ENCODE measurements at regions not wholly inside any gene's neighbourhood (a gene's known extent, or its start where the extent isn't known, plus 50 kb on each side); places are given as distances from the start of the nearest gene placed in this dataset.
A peak's percentile ranks its signal among the peaks of the same experiment; 100 is the strongest.

DNA sequence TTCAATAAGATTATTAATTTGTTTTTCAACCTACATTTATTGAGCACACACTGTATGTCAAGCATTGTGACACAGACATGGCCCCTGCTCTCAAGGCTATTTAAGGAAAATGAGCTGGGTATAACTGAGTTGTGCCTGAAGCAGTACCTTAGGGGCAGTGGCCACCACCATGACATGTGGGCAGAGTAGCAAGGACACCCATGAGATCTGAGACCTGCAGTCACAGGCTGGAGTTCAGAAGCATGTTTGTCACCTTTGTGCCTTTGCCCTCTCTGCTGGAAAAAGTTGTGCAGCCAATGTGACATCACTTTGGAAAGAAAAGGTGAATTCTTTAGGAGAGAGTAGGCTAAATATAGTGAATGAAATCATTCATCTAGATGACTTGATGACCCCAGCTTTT, 501.3 kb downstream of the BCOR start:
- no peaks in the 10 kb centered on the region for H4K20me1 ChIP-seq (ENCODE audit: control insufficient read depth, extremely low read depth, insufficient read depth, low read length)
- no peak for DNase-seq (ENCODE audit: low read depth, low spot score)
- H3K27me3 ChIP-seq (ENCODE audit: control insufficient read depth, extremely low read depth, insufficient read depth, low read length) = peaks cover 3% of the 10 kb centered on the region
- TF ChIP-seq EZH2 (IDR thresholded peaks at IDR 0.05; ENCODE audit: low read length) = no peak
- TF ChIP-seq, protein P1, sequence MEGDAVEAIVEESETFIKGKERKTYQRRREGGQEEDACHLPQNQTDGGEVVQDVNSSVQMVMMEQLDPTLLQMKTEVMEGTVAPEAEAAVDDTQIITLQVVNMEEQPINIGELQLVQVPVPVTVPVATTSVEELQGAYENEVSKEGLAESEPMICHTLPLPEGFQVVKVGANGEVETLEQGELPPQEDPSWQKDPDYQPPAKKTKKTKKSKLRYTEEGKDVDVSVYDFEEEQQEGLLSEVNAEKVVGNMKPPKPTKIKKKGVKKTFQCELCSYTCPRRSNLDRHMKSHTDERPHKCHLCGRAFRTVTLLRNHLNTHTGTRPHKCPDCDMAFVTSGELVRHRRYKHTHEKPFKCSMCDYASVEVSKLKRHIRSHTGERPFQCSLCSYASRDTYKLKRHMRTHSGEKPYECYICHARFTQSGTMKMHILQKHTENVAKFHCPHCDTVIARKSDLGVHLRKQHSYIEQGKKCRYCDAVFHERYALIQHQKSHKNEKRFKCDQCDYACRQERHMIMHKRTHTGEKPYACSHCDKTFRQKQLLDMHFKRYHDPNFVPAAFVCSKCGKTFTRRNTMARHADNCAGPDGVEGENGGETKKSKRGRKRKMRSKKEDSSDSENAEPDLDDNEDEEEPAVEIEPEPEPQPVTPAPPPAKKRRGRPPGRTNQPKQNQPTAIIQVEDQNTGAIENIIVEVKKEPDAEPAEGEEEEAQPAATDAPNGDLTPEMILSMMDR (optimal IDR thresholded peaks at IDR 0.05 in 1 of 3, IDR thresholded peaks at IDR 0.05 in 1 of 3, conservative IDR thresholded peaks at IDR 0.05 in 1 of 3; ENCODE audit: extremely low read depth in 1 of 3, insufficient read depth in 2 of 3, low read length in 3 of 3) = no peak
- no peaks in the 10 kb centered on the region for H3K36me3 ChIP-seq (ENCODE audit: control insufficient read depth in 2 of 2, extremely low read depth in 1 of 2, insufficient read depth in 2 of 2, low read length in 2 of 2)
- H3K9me3 ChIP-seq (ENCODE audit: control insufficient read depth, low read depth, low read length) = no peaks in the 10 kb centered on the region
- no peaks in the 10 kb centered on the region for H3K9me1 ChIP-seq (ENCODE audit: control insufficient read depth, extremely low read depth, insufficient read depth, low read length)
- no peaks in the 10 kb centered on the region for H3K4me1 ChIP-seq (ENCODE audit: control insufficient read depth, extremely low read depth, insufficient read depth, low read length)
- no peaks in the 10 kb centered on the region for H3K79me2 ChIP-seq (ENCODE audit: control insufficient read depth, insufficient read depth, low read length)
- H3K4me3 ChIP-seq (ENCODE audit: control insufficient read depth in 2 of 3, extremely low read depth in 1 of 3, insufficient read depth in 2 of 3, low read depth in 1 of 3, low read length in 3 of 3) = no peak overlapping the region
- no peak for FAIRE-seq
- H3K4me2 ChIP-seq (ENCODE audit: control insufficient read depth, extremely low read depth, insufficient read depth, low read depth, low read length) = no peak overlapping the region
- dilution Hi-C loops (cut with MboI; ENCODE audit: extremely low pct_ligation_motif_present, low sequenced_read_pairs) = no loop called here
- no peak overlapping the region for H3K9ac ChIP-seq (ENCODE audit: control insufficient read depth, extremely low read depth, insufficient read depth, low read length)
- no peak overlapping the region for H2AFZ ChIP-seq (ENCODE audit: control insufficient read depth, low read length)
- H3K27ac ChIP-seq (ENCODE audit: control insufficient read depth, insufficient read depth, low read length) = no peak overlapping the region

DNA sequence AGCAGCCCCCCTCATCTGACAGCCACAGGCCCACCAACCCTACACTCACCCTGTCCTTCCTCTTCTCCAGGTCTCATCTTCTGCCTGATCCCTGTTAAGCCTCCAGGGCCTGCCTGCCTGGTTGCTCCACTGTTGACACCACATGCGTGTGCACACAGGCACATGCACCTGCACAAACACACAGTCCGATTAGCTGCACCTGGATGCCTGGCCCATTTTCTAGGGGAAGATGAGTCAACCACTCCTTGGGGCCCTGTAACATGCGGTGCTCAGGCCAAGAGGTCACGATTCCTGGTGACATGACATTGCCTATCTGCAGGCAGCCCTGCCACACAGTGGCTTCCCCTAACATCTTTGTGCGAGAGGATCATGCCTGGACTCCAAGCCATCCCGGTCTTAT, 498.4 kb downstream of the BCOR start:
- Histone ChIP-seq H4K20me1 (ENCODE audit: control insufficient read depth, extremely low read depth, insufficient read depth, low read length) (no peaks in the 10 kb centered on the region), H2AFZ (ENCODE audit: control insufficient read depth, low read length) (no peak overlapping the region), H3K4me2 (ENCODE audit: control insufficient read depth, extremely low read depth, insufficient read depth, low read depth, low read length) (no peak overlapping the region), H3K9me3 (ENCODE audit: control insufficient read depth, low read depth, low read length) (no peaks in the 10 kb centered on the region), H3K27ac (ENCODE audit: control insufficient read depth, insufficient read depth, low read length) (no peak overlapping the region), H3K4me3 (ENCODE audit: control insufficient read depth in 2 of 3, extremely low read depth in 1 of 3, insufficient read depth in 2 of 3, low read depth in 1 of 3, low read length in 3 of 3) (no peak overlapping the region), H3K9ac (ENCODE audit: control insufficient read depth, extremely low read depth, insufficient read depth, low read length) (no peak overlapping the region), H3K9me1 (ENCODE audit: control insufficient read depth, extremely low read depth, insufficient read depth, low read length) (no peaks in the 10 kb centered on the region), H3K4me1 (ENCODE audit: control insufficient read depth, extremely low read depth, insufficient read depth, low read length) (no peaks in the 10 kb centered on the region), H3K36me3 (ENCODE audit: control insufficient read depth in 2 of 2, extremely low read depth in 1 of 2, insufficient read depth in 2 of 2, low read length in 2 of 2) (no peaks in the 10 kb centered on the region), H3K27me3 (ENCODE audit: control insufficient read depth, extremely low read depth, insufficient read depth, low read length) (peaks cover 3% of the 10 kb centered on the region), H3K79me2 (ENCODE audit: control insufficient read depth, insufficient read depth, low read length) (no peaks in the 10 kb centered on the region)
- TF ChIP-seq EZH2 (IDR thresholded peaks at IDR 0.05; ENCODE audit: low read length) = no peak
- dilution Hi-C loops (cut with MboI; ENCODE audit: extremely low pct_ligation_motif_present, low sequenced_read_pairs) = no loop called here
- peak; percentile 17 for DNase-seq (ENCODE audit: low read depth, low spot score)
- no peak for FAIRE-seq

DNA sequence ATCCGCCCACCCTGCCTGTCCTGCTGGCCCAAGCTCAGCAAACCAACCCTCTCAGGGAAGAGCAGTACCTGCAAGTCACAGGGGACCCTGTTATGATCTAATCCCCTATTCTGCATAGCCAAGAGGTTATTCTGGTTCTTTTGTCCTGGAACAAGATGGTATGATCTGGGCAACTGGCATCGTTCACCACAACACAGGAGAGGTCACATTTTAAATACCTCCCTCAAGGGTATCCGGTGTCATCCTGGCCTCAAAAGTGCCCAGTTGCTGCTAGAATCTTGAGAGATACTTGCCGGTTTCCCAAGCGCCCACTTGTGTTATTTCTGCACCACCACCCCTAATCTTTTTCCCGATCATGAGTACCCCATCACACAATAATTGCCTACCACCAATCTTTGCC, 497.5 kb downstream of the BCOR start:
- H3K4me2 ChIP-seq (ENCODE audit: control insufficient read depth, extremely low read depth, insufficient read depth, low read depth, low read length) = no peak overlapping the region
- H3K4me3 ChIP-seq (ENCODE audit: control insufficient read depth in 2 of 3, extremely low read depth in 1 of 3, insufficient read depth in 2 of 3, low read depth in 1 of 3, low read length in 3 of 3) = no peak overlapping the region
- H3K4me1 ChIP-seq (ENCODE audit: control insufficient read depth, extremely low read depth, insufficient read depth, low read length) = no peaks in the 10 kb centered on the region
- no peaks in the 10 kb centered on the region for H3K9me3 ChIP-seq (ENCODE audit: control insufficient read depth, low read depth, low read length)
- H3K27ac ChIP-seq (ENCODE audit: control insufficient read depth, insufficient read depth, low read length) = no peak overlapping the region
- no peaks in the 10 kb centered on the region for H3K36me3 ChIP-seq (ENCODE audit: control insufficient read depth in 2 of 2, extremely low read depth in 1 of 2, insufficient read depth in 2 of 2, low read length in 2 of 2)
- dilution Hi-C loops (cut with MboI; ENCODE audit: extremely low pct_ligation_motif_present, low sequenced_read_pairs) = no loop called here
- no peak for FAIRE-seq
- H3K79me2 ChIP-seq (ENCODE audit: control insufficient read depth, insufficient read depth, low read length) = no peaks in the 10 kb centered on the region
- TF ChIP-seq EZH2 (IDR thresholded peaks at IDR 0.05; ENCODE audit: low read length) = no peak
- TF ChIP-seq, protein P1 (optimal IDR thresholded peaks at IDR 0.05 in 1 of 3, IDR thresholded peaks at IDR 0.05 in 1 of 3, conservative IDR thresholded peaks at IDR 0.05 in 1 of 3; ENCODE audit: extremely low read depth in 1 of 3, insufficient read depth in 2 of 3, low read length in 3 of 3) = no peak
- no peaks in the 10 kb centered on the region for H3K9me1 ChIP-seq (ENCODE audit: control insufficient read depth, extremely low read depth, insufficient read depth, low read length)
- peaks cover 3% of the 10 kb centered on the region for H3K27me3 ChIP-seq (ENCODE audit: control insufficient read depth, extremely low read depth, insufficient read depth, low read length)
- no peak overlapping the region for H2AFZ ChIP-seq (ENCODE audit: control insufficient read depth, low read length)
- H3K9ac ChIP-seq (ENCODE audit: control insufficient read depth, extremely low read depth, insufficient read depth, low read length) = no peak overlapping the region
- no peak for DNase-seq (ENCODE audit: low read depth, low spot score)
- no peaks in the 10 kb centered on the region for H4K20me1 ChIP-seq (ENCODE audit: control insufficient read depth, extremely low read depth, insufficient read depth, low read length)

All from keratinocyte (primary cell).